HepG2 (cell line): ENCODE measurements at regions not wholly inside any gene's neighbourhood (a gene's known extent, or its start where the extent isn't known, plus 50 kb on each side); places are given as distances from the start of the nearest gene placed in this dataset.

ENCODE experiments used
- HMGXB3 ChIP-seq: sonication (generic); formaldehyde crosslinking; IDR thresholded peaks from 2 replicates; pipeline ENCODE4 v1.4.0; 2020; ENCODE audit warnings: missing genetic modification reagents, borderline replicate concordance
- TF ChIP-seq, protein P1 (sequence below): sonication (generic); formaldehyde crosslinking; IDR thresholded peaks from 2 replicates; pipeline ENCODE4 v1.8.1; 2022; ENCODE audit warnings: low read depth, mild to moderate bottlenecking, missing genetic modification reagents
- TF ChIP-seq, protein P2 (sequence below): sonication (generic); formaldehyde crosslinking; IDR thresholded peaks from 2 replicates; pipeline ENCODE4 v1.4.0; 2020; ENCODE audit warnings: missing genetic modification reagents
- TF ChIP-seq, protein P3 (sequence below): sonication (generic); formaldehyde crosslinking; IDR thresholded peaks from 2 replicates; pipeline ENCODE4 v1.4.0; 2020; ENCODE audit warnings: missing genetic modification reagents, mild to moderate bottlenecking, borderline replicate concordance

DNA sequence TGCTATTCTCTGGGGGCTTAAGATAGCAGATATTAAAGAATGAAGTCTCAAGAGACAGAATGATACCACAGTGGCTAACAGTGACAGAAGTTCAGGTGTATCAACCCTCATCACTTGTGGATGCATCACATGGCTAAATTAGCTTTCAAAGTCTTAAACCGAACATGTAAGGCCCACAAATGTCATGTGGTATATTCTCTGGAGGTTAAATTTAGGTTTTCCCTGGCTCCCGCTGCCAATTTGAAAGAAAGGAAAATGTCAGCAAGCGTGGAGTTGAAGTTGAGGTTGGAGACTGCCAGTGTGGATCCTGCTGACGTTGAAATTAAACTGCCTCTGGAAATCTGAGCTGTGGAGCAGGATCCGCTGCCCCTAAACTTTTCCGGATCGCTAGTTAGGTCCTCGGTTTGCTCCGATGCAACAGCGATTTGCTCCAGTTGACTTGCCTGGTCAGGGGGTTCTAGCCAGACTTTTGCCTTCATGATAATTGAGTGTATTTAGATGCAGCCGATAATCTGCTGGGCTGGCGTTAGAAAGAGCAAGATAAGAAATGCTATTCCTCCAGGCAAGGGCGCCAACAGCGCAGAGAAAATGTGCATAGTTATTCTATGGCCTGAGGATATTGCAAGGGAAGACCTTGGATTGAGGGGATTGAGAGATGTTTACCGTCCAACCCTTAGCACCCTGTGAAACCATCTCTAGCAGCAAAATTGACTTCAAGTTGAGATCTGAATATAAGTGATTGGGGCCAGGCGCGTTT lies 443.9 kb downstream of the TMEM114 start (continued):
- no peak for TF ChIP-seq HMGXB3 (CRISPR knock-in tag)
- TF ChIP-seq, protein P1, sequence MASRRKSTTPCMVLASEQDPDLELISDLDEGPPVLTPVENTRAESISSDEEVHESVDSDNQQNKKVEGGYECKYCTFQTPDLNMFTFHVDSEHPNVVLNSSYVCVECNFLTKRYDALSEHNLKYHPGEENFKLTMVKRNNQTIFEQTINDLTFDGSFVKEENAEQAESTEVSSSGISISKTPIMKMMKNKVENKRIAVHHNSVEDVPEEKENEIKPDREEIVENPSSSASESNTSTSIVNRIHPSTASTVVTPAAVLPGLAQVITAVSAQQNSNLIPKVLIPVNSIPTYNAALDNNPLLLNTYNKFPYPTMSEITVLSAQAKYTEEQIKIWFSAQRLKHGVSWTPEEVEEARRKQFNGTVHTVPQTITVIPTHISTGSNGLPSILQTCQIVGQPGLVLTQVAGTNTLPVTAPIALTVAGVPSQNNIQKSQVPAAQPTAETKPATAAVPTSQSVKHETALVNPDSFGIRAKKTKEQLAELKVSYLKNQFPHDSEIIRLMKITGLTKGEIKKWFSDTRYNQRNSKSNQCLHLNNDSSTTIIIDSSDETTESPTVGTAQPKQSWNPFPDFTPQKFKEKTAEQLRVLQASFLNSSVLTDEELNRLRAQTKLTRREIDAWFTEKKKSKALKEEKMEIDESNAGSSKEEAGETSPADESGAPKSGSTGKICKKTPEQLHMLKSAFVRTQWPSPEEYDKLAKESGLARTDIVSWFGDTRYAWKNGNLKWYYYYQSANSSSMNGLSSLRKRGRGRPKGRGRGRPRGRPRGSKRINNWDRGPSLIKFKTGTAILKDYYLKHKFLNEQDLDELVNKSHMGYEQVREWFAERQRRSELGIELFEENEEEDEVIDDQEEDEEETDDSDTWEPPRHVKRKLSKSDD (CRISPR knock-in tag): no peak
- TF ChIP-seq, protein P2, sequence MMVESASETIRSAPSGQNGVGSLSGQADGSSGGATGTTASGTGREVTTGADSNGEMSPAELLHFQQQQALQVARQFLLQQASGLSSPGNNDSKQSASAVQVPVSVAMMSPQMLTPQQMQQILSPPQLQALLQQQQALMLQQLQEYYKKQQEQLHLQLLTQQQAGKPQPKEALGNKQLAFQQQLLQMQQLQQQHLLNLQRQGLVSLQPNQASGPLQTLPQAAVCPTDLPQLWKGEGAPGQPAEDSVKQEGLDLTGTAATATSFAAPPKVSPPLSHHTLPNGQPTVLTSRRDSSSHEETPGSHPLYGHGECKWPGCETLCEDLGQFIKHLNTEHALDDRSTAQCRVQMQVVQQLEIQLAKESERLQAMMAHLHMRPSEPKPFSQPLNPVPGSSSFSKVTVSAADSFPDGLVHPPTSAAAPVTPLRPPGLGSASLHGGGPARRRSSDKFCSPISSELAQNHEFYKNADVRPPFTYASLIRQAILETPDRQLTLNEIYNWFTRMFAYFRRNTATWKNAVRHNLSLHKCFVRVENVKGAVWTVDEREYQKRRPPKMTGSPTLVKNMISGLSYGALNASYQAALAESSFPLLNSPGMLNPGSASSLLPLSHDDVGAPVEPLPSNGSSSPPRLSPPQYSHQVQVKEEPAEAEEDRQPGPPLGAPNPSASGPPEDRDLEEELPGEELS (CRISPR knock-in tag): no peak
- TF ChIP-seq, protein P3, sequence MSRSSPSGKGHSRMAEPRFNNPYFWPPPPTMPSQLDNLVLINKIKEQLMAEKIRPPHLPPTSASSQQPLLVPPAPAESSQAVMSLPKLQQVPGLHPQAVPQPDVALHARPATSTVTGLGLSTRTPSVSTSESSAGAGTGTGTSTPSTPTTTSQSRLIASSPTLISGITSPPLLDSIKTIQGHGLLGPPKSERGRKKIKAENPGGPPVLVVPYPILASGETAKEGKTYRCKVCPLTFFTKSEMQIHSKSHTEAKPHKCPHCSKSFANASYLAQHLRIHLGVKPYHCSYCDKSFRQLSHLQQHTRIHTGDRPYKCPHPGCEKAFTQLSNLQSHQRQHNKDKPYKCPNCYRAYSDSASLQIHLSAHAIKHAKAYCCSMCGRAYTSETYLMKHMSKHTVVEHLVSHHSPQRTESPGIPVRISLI (CRISPR knock-in tag): no peak
- TF ChIP-seq, all 625 proteins: peak for 0
